Activated naive CD4-positive, alpha-beta T cell treated with anti-CD3 and anti-CD28 coated beads for 36 hours (primary cell): ENCODE measurements at regions not wholly inside any gene's neighbourhood (a gene's known extent, or its start where the extent isn't known, plus 50 kb on each side); places are given as distances from the start of the nearest gene placed in this dataset.
"Not testable (repeated sequence)": the region's sequence is repeated elsewhere in the genome, so short reads cannot be mapped to it uniquely, and the experiment has no call there.

Experiments used
- CTCF ChIA-PET: fragments of 350-600 bp; sonication (Branson Sonifier 250); formaldehyde crosslinking; loops from one replicate; lab custom pipeline; 2021; ENCODE audit warnings: antibody characterized with exemption; lab: Charles Lee
- DNase-seq: peaks from one replicate; pipeline ENCODE4 v3.0.0-alpha.2; 2020
- H3K27ac Mint-ChIP-seq: one replicate; pipeline ENCODE4 v1.8.0; 2021; ENCODE audit warnings: mild to moderate bottlenecking, mixed read lengths
- H3K27me3 Mint-ChIP-seq: one replicate; pipeline ENCODE4 v1.8.0; 2021; ENCODE audit warnings: low read depth, mixed read lengths
- H3K36me3 Mint-ChIP-seq: one replicate; pipeline ENCODE4 v1.8.0; 2021; ENCODE audit warnings: low read depth, mixed read lengths
- H3K4me1 Mint-ChIP-seq: one replicate; pipeline ENCODE4 v1.8.0; 2021; ENCODE audit warnings: low read depth, mixed read lengths
- H3K4me3 Mint-ChIP-seq: one replicate; pipeline ENCODE4 v1.8.0; 2021; ENCODE audit warnings: mild to moderate bottlenecking, moderate library complexity, mixed read lengths
- H3K9me3 Mint-ChIP-seq: one replicate; pipeline ENCODE4 v1.8.0; 2021; ENCODE audit warnings: mixed read lengths
- intact Hi-C: fragments of 100-400 bp; cut with micrococcal nuclease; formaldehyde crosslinking; loops from one replicate; pipeline ENCODE4 v1.15.1; 2023

DNA sequence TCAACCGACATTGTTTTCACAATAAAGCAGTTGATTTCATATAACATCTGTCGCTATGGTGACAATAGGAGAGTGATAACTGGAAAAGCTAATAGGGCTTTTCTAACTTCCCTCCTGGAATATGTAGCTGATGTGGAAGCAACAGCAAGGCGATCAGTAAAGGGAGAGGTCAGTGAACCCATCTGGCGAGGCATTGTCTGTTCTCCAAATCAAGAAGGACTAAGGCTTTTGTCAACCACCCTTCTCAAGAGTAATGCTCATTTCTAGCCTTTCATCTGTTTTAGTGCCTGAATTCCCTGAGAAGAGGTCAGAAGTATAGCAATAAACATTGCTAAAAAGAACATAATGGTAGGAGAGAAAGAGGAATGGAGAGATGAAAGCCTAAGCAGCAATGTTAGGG is 201.3 kb downstream of the AKAP7 start:
- Mint-ChIP-seq H3K9me3 (no peaks in the 10 kb centered on the region), H3K4me1 (no peaks in the 10 kb centered on the region), H3K4me3 (no peak overlapping the region), H3K27ac (no peak overlapping the region), H3K27me3 (no peaks in the 10 kb centered on the region), H3K36me3 (peaks cover 1% of the 10 kb centered on the region)
- intact Hi-C loops: no loop called here
- no peak for DNase-seq
- CTCF ChIA-PET: no interaction called here

DNA sequence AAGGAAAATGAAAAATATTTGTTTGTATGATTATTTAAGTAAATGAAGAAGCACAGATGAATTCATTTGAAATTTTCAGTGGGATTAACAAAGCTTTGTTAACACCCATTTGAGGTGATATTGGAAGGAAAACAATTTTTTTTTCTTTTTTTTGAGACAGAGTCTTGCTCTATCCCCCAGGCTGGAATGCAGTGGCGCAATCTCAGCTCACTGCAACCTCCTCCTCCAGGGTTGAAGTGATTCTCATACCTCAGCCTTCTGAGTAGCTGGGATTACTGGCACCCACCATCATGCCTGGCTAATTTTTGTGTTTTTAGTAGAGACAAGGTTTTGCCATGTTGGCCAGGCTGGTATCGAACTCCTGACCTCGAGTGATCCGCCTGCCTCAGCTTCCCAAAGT is 211.6 kb downstream of the AKAP7 start:
- H3K4me1 Mint-ChIP-seq: peaks cover 12% of the 10 kb centered on the region
- H3K27ac Mint-ChIP-seq, intact Hi-C loops, DNase-seq, H3K36me3 Mint-ChIP-seq, CTCF ChIA-PET, H3K27me3 Mint-ChIP-seq, H3K9me3 Mint-ChIP-seq, H3K4me3 Mint-ChIP-seq: not testable (repeated sequence)

DNA sequence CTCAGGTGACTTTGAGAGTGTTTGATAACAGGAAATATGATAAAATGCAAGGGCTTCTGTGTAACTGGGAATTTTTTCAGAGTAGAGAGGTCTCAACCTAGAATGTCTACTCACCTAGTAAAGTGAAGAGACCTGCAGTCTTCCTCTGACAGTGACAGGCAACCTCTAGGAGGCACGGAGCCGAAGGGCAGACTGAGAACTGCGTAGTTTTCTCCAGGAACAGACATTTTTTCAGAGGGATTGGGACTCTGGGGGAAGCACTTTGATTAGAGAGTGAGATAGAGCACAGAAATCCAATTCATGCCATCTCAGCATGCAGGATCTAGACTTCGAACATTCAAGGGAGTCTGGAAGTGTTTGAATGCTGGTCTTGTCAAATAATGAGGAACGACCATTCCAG is 213.3 kb downstream of the AKAP7 start:
- Mint-ChIP-seq H3K4me1 (peaks cover 12% of the 10 kb centered on the region), H3K36me3 (peaks cover 1% of the 10 kb centered on the region), H3K4me3 (no peak overlapping the region), H3K27me3 (no peaks in the 10 kb centered on the region), H3K27ac (no peak overlapping the region), H3K9me3 (no peaks in the 10 kb centered on the region)
- DNase-seq: no peak
- intact Hi-C loops: no loop called here
- CTCF ChIA-PET: no interaction called here

DNA sequence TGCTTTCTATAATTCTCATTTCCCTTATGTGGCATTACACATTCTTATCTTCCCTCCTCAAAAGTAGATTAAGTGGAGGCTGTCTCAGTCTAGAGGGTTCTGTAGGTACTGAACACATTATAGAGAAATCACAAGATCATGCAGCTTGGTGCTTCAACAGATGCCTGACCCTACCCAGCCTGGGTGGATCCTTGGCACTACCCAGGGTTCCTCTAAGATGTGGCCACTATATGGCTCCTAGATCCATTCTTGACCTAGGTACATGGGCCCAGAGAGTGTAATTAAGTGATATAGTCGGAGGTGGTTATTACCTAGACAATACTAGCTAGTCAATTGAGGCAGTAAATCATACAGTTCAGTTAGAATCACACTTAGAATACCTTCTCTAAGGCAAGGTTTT is 213.9 kb downstream of the AKAP7 start:
- intact Hi-C loops: no loop called here
- Mint-ChIP-seq H3K9me3 (no peaks in the 10 kb centered on the region), H3K36me3 (peaks cover 1% of the 10 kb centered on the region), H3K4me3 (no peak overlapping the region), H3K27me3 (no peaks in the 10 kb centered on the region), H3K27ac (no peak overlapping the region), H3K4me1 (peaks cover 12% of the 10 kb centered on the region)
- DNase-seq: no peak
- CTCF ChIA-PET: no interaction called here

DNA sequence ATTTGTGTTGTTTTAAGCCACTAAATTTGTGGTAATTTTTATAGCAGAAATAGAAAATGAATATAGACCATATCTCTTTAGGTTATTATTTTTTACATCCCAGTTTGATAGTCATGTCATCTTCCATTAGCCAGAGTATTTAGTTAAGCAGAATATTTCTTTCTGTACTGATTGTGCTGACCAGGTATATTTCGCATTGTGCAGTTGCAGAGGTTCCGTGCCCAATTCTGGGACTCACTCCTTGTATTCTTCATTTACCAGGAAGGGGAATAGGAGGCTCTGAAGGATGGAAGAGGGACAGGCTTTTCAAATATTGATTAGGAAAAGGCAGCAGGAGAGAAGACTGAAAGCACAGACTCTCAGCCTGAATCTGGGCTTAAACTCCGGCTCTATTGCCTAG is 217.8 kb downstream of the AKAP7 start:
- DNase-seq: no peak
- H3K4me3 Mint-ChIP-seq: no peak overlapping the region
- intact Hi-C loops: no loop called here
- peaks cover 12% of the 10 kb centered on the region for H3K4me1 Mint-ChIP-seq
- H3K36me3 Mint-ChIP-seq: peaks cover 4% of the 10 kb centered on the region
- CTCF ChIA-PET: no interaction called here
- no peaks in the 10 kb centered on the region for H3K9me3 Mint-ChIP-seq
- no peak overlapping the region for H3K27ac Mint-ChIP-seq
- H3K27me3 Mint-ChIP-seq: no peaks in the 10 kb centered on the region

DNA sequence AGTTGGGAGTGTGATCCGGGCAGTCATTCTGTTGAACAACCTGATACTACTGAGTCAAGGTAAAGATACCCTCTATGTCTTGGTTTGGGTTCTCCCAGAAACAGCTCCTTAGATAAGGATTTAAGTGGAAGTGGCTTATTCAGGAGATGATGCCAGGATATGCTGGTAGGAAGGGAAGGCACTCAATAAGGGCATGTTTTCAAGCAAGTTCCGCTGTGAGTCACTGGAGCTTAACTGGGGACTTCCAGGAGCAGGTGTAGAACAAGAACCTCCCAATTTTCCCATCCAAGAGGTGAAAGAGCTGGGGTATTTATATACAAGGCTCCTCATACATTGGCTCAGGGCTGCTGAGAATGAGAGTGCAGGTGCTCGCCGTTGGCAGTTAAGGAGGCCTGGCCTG is 218.6 kb downstream of the AKAP7 start:
- intact Hi-C loops: no loop called here
- peaks cover 5% of the 10 kb centered on the region for H3K4me1 Mint-ChIP-seq
- no peaks in the 10 kb centered on the region for H3K9me3 Mint-ChIP-seq
- H3K27me3 Mint-ChIP-seq: no peaks in the 10 kb centered on the region
- no peak for DNase-seq
- H3K36me3 Mint-ChIP-seq: peaks cover 4% of the 10 kb centered on the region
- CTCF ChIA-PET: no interaction called here
- H3K4me3 Mint-ChIP-seq: no peak overlapping the region
- no peak overlapping the region for H3K27ac Mint-ChIP-seq

DNA sequence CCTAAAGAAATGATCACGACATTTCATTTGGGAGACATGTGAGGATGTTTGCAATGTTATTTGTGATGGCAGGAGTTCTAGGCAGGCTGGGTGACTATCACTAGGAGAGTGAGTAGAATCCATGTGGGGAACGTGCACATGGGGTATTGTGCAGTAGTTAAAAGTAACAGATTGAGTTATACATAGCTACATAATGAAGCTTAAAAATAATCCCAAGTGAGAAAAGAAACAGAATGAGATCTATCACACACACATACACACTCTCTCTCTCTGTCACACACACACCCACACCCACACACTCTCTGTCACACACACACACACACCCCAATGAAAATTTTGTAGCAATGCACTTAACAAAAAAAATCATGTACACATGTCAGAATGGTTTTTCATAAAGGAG is 218.7 kb upstream of the ARG1 start:
- Mint-ChIP-seq H3K4me1 (no peaks in the 10 kb centered on the region), H3K27ac (no peak overlapping the region), H3K4me3 (no peak overlapping the region), H3K36me3 (peaks cover 4% of the 10 kb centered on the region), H3K9me3 (no peaks in the 10 kb centered on the region), H3K27me3 (no peaks in the 10 kb centered on the region)
- CTCF ChIA-PET: no interaction called here
- intact Hi-C loops: no loop called here
- DNase-seq: no peak

DNA sequence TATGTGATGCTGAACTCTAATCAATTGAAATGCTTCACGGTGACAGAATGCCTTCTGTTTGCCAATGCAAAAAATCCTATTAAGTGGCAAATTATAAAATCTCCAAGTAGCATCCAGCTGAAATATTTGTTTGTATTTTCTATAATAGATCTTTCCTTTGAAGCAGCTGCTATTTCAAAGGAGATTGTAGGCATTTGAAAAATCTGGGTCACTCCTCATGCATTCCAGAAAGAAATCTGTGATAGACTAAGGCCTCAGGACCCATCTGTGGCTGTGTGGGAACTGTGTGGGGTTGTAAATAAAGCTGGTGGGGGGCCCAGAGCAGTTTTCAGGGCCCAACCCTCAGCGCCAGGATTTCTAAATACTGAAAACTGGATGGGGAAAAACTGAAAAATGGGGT is 216.9 kb upstream of the ARG1 start:
- Mint-ChIP-seq H3K4me1 (no peaks in the 10 kb centered on the region), H3K36me3 (peaks cover 4% of the 10 kb centered on the region), H3K27me3 (no peaks in the 10 kb centered on the region), H3K4me3 (no peak overlapping the region), H3K27ac (no peak overlapping the region), H3K9me3 (no peaks in the 10 kb centered on the region)
- CTCF ChIA-PET: no interaction called here
- DNase-seq: no peak
- intact Hi-C loops: no loop called here

DNA sequence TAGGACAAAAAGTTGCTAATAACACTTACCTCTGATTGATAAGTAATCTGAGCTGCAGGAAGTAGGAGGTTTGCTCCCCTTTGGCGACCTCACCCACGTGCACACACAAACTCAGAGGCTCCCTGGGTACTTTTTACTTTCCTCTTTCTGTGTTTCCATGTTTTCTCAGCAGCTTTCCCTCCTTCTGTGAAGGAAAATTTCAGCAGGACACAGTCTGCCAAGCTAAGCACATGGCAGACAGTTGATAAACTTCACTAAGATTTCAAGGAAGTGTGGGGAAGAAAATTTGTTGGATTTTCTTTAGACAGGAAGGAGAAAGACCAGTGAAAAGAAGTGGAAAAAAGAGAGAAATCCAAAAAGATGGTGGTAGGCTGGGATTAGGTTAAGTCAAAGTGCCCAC is 215.5 kb upstream of the ARG1 start:
- no peak overlapping the region for H3K27ac Mint-ChIP-seq
- H3K27me3 Mint-ChIP-seq: no peaks in the 10 kb centered on the region
- no peak for DNase-seq
- no peaks in the 10 kb centered on the region for H3K9me3 Mint-ChIP-seq
- peaks cover 4% of the 10 kb centered on the region for H3K36me3 Mint-ChIP-seq
- intact Hi-C loops: no loop called here
- H3K4me3 Mint-ChIP-seq: no peak overlapping the region
- CTCF ChIA-PET: no interaction called here
- no peaks in the 10 kb centered on the region for H3K4me1 Mint-ChIP-seq

DNA sequence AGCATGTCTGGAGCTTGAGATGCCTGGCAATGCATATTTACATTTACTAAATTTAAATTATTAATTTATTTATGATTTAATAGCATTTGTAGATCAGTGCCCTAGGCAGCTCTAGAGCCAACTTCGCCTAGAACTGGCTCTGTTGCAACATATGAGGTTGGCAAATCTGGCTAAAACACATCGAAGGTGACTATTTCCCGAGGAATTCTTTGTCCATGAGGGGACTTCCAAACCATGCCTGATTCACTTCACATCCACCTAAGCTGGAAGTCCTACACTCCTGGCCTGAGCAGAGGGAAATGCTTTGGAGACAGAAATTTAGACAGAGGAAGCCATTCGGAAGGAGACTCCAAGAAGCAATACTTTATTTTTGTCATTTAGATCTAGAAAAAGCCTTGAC is 211.0 kb upstream of the ARG1 start:
- DNase-seq: no peak
- no peaks in the 10 kb centered on the region for H3K9me3 Mint-ChIP-seq
- no peaks in the 10 kb centered on the region for H3K27me3 Mint-ChIP-seq
- H3K4me3 Mint-ChIP-seq: no peak overlapping the region
- no peaks in the 10 kb centered on the region for H3K36me3 Mint-ChIP-seq
- intact Hi-C loops: no loop called here
- CTCF ChIA-PET: no interaction called here
- H3K27ac Mint-ChIP-seq: no peak overlapping the region
- peaks cover 6% of the 10 kb centered on the region for H3K4me1 Mint-ChIP-seq

DNA sequence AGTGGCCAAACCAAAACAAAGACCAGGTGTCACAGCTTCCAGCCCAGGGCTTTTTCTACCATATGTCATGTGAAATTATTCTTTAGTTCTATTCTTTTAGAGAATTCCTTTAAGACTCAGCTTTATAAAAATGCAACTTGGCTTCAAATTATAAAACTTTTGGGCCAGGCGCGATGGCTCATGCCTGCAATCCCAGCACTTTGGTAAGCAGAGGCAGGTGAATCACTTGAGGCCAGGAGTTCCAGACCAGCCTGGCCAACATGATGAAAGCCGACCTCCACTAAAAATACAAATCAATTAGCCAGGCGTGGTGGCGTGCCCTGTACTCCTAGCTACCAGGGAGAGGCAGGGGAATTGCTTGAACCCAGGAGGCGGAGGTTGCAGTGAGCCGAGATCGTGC is 210.3 kb upstream of the ARG1 start:
- intact Hi-C loops: no loop called here
- H3K4me3 Mint-ChIP-seq: no peak overlapping the region
- H3K4me1 Mint-ChIP-seq: peaks cover 6% of the 10 kb centered on the region
- DNase-seq: no peak
- CTCF ChIA-PET: no interaction called here
- no peak overlapping the region for H3K27ac Mint-ChIP-seq
- H3K36me3 Mint-ChIP-seq: no peaks in the 10 kb centered on the region
- H3K9me3 Mint-ChIP-seq: no peaks in the 10 kb centered on the region
- no peaks in the 10 kb centered on the region for H3K27me3 Mint-ChIP-seq

DNA sequence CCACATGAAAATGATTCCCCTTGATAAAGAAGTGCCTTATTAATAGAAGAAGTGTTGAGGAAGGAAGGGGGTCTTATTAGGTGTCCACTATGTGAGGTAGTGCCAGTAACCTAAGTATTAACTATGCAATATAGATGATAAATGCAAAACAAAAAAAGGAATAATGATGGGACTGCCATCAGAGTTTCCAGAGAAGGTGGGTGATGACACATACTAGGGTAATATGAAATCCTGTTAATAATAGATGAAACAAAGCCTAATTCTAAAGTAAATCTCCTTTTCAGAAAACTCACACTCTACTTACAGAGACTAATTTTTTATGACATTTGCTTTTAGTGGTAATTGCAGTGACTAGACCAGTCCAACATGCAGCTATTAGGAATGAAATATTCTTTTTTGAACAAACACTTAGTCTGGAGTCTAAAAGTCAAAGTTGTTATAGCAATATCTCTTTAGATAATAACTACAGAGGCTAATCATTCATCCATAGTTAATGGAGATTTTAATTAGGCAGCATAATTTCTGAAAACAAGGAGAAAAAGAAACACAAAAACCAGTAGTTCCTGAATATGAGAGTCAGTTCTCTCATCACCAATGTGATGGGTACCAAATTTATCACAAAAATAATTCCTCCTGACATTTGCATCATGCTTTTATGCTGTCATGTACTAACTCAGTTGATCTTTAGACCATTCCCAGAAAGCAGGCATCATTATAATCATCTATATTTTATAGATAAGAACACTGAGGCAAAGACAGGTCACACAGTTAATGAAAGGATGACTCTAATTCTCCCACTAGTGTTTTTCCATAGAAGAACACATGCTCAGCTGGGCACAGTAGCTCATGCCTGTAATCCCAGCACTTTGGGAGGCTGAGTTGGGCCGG is 208.8 kb upstream of the ARG1 start:
- H3K27ac Mint-ChIP-seq: no peak overlapping the region
- CTCF ChIA-PET: no interaction called here

DNA sequence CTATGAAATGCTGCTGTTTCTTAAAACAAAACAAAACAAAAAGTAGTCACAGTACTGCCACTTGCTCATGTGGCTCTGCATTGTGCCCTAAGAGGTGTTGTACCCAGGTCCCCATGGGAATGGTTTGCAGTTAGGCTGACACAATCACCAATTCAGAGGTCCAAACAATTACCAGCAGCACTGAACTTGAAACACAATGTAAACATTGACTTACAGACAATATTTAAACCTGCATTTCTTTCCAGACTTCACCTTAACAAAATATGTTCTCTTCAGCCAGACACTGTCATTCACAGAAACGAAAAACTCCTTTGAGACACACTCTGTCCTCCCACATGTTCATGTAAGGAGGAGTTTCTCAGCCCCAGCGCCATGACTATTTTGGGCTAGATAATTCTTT is 206.8 kb upstream of the ARG1 start:
- DNase-seq: no peak
- H3K4me1 Mint-ChIP-seq: peaks cover 18% of the 10 kb centered on the region
- CTCF ChIA-PET: no interaction called here

More for the DNA sequence above, 208.8 kb upstream of the ARG1 start:
- Mint-ChIP-seq H3K4me3 (no peak overlapping the region), H3K4me1 (peaks cover 18% of the 10 kb centered on the region), H3K9me3 (no peaks in the 10 kb centered on the region), H3K27me3 (no peaks in the 10 kb centered on the region), H3K36me3 (no peaks in the 10 kb centered on the region)
- no peak for DNase-seq
- intact Hi-C loops: no loop called here

More for the DNA sequence above, 206.8 kb upstream of the ARG1 start:
- no peaks in the 10 kb centered on the region for H3K9me3 Mint-ChIP-seq
- peaks cover 2% of the 10 kb centered on the region for H3K36me3 Mint-ChIP-seq
- no peaks in the 10 kb centered on the region for H3K27me3 Mint-ChIP-seq
- intact Hi-C loops: loop anchor here (2.0 kb wide), 1 partner anchor 27 kb away; no protein-coding TSS in a partner anchor
- H3K4me3 Mint-ChIP-seq: no peak overlapping the region
- H3K27ac Mint-ChIP-seq: no peak overlapping the region
